ENCODE measurements at regions not wholly inside any gene's neighbourhood (a gene's known extent, or its start where the extent isn't known, plus 50 kb on each side); places are given as distances from the start of the nearest gene placed in this dataset.

DNA sequence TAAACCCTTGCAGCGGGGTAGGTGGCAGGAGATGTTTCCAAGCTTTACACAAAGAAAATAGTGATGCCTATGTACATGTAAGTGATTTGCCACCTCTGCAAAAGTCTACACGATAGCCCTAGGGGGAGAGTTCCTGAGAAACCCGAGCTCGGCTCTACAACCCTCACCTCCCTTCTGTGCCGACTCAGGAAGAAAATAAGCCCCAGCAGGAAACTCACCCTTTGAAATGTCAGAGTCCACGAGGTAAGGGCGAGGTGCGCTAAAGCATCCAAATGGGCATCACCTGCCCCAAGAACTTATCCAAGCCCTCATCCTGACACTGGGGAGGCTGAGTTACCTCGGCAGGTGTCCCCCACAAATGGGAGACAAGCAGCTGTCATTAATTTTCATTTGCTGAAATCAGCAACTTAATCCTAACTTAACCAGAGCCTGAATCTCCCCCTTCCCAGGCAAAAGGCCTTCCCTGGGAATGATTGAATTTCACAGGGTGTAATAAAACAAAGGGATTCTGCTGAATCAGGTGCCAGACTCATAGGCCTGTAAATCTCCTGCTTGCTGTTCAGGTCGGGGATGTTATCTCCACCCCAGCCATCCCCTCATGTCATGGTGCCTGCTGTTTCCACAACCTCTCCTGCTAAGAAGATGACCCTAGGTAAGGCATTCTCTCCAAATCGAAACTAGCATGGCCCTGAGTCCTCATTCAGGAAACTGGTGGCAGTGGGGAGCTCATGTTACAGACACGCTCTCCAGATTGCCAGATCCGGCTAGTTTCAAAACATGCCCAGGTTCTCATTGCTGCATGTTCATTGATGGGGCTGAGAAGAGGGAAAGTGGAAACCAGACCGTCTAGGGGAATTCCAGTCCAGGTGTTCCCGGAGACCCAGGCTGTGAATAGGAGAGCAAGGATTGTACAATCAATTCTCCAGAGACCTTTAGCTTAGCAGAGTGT lies 105.3 kb upstream of the KIRREL3 start:
- DNase-seq = peak; percentile 70 to 96 (median 90)

DNA sequence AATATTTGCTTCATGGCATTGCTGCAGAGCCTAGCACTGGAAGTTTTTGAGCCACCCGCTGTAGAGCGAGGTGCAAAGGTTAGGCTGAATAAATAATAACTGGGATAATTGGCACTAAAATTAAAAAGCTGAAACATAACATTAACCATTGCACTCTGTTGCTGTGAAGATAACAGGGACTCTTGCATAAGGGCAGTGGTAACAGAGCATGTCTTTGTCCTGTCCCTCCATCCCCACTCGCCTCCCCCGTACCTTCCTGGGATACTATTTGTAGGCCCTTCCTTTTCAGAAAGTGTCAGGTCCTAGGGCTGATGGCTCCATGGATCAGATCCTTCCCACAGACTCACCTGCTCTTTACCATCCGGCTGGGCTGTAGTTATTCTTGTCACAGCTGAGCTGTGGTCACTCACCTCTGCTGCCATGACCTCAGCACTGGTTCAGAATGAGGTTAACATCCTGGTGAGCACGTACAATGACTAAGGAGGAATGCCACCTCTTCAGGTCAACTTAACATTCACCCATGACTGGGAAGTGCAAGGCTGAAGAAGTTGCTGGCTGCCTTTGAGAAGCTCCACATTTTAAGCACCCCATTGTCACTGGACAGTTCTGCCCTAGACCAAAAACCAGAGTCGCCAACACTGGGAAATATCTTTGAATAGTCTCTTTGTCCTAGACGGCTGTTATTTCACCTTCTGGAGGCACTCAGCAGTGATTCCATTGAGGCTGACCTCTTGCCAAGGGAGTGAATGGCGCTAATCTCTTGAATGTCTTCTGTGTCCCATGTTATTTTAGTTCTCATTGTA lies 103.2 kb upstream of the KIRREL3 start:
- no peak for DNase-seq

DNA sequence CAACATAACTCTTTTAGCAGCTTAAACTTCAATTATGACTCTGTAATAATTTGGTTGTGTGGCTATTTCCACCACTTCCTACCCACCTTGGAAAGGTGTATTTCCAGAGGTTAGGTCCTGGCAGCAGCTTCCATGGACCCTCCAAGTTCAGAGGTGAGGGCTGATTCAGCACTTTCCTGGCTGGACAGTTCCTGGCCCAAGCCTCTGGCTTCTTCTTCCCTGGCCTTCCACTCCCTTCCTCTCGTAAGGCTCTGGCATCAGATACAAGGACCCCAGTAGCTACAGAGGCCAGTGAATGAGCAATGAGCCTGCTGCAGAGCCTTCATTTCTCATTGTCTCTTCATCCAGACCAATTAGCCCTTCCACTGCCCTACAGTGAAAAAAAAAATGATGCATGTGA lies 98.1 kb upstream of the KIRREL3 start:
- no peak for DNase-seq

DNA sequence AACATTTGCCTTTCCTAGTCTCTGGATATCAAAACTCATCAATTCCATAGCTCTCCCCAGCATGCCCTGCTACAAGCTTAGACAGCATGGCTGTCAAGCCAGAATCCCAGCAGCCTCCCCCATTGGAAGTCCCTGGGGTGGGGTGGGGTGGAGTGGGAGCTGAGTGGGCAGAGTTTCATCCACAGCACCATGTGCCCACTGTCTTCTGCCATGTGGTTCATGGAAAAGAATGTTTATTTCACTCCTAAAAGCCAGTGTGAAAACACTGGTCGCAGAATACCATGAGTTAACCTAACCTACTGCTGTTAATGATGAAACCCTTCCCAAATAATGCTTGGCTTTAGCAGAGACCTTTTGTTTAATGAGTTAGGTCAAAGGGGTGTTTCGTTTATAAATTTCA lies 80.2 kb upstream of the KIRREL3 start:
- no peak for DNase-seq

DNA sequence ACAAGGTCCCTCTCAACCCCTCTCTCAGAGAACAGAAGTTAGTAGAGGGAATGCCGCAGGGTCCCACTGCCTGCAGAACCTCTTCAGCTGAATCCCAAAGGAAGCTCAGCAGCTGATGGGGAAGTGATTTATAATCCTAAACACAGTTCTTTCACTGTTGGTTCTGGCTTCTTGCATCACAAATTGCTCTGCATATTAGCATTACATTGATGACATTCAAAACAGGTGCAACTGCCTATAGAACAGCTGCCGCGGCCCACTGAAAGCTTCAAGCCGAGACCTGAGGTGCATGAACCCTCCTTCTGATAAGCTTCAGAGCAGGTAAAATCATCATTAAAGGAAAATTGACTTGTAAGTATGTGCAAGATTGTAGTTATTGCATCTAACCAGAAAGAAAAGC lies 75.2 kb upstream of the KIRREL3 start:
- peak in 1 of 3 experiments; percentile 24 for DNase-seq

DNA sequence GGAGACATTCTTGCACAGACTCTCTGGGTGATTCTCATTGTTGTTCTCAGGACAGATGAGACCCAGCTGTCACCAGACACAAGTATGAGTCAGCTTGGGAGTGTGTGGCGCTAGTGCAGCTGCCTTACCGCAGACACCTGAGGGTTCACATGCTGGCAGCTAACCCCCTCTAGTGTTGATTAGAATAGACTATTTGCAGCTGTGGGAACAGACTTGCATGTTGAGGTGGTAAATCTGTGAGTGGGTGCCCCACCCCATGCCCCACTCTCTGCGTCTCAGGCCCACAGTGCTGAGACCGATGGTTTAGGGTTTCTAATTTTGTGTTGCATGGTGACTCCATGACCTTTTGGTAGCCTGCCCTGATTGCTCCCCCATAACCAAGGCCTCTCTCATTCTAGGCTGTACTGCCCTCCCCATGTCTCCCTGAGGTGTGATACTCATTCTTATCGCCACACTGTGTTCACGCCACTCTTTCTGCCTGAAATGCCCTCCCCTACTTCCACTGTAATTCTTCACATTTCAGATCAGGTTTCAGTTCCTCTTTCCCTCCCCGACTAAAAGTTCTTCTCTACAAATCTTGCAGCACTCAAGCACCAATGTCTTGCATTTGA lies 73.7 kb upstream of the KIRREL3 start:
- peak; percentile 26 to 76 (median 63) for DNase-seq

DNA sequence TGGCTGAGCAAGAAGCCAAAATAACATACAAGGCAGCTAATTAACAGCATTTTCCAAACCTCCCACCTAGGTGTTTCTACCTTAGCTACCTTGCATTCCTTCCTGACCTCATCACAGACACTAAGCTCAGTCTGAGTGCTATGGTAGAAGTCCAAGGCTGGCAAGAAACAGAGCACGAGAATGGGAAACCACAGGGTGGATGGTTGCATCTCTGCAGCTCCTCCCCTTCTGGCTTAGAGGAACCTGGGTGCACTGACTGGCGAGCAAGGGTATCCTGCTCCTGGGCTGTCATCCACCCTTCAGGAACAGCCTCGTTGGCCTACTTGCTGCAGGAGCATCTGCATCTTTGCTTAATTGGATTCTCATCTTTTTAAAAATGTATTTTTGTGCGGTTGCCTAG lies 73.1 kb upstream of the KIRREL3 start:
- no peak for DNase-seq

DNA sequence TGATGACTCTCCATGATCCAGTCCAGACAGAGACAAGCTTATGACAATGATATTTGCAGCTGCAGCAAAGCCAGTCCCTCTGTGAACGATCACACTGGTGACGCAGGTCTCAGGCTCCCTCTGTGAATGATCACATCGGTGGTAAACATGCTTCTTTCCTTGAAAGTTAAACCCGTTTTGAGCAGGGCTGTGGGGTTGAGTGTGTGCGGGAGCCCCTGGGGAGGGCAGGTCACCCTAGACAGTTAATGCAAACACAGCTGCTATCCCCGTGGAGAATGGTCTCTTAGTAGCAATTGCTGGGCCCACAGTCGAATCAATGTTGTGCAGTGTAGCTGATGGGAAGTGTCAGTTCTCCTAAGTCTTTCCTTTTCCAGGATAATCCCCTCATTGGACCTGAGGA lies 71.0 kb upstream of the KIRREL3 start:
- DNase-seq = peak; percentile 6 to 96 (median 85)

DNA sequence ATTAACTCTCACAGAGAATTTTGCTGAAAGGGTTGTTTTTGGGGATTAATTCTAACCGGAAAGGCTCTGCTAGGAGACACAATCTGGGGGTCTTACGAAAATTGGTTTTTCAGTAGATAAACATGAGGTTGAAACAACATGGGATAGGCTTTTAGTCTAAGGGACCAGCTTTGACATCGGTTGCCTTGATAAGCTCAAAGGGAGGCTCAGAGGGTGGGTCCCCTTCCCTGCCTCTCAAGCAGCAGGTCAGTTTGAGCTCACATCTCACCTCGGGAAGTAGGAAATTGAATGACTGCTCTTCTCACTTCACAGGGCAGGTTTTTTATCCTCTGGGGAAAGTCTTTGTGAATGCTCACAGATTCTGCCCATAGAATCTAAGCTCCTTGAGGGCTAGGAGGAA lies 70.2 kb upstream of the KIRREL3 start:
- DNase-seq = no peak

DNA sequence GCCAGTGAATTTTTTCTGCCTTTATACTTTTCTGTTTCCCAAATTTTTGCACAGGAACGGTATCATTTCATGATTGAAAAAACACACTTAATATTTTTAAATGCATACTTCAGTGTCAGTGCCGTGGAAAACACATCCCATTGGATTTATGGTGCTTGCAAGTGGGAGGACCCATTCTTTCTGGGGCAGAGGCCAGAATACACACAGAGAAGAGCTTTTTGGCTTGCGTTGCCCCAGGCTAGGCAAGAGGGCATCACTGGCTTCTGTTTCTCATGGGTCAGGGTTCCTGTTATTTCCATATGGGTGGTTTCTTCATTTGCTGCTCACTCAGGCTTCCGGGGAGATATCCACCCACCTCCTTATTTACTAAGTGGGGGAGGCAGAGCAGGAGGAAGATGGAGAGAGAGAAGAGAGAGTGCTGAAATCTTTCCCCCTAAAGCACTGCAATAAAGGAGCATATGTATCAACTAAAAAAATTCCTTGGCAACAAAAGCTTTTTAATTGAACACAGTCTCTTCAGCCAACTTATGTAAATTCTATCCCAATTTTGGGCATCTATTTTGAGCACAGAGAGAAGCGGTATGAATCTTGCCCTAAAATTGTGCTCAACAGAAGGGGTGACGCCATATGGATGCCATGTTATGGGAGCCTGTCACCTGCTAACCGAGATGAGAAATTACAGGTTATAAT lies 66.0 kb upstream of the KIRREL3 start:
- DNase-seq = no peak

DNA sequence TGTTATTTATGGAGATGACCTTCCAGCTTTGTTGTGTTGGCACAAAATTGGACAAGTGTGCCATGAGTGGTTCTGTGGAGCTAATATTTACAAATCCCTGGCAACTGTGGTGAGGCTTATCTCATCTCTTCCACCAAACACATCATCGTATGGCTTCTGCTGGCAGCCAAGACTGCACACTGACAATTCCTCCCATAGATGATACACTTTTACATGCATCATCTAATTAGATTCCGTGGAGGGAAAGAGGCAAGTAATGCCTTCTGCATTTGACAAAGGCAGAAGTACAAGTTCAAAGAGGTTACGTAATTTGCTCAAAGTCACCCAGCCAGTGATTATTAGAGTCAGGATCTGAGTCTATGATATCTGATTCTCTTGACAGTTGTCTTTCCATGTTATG lies 62.7 kb upstream of the KIRREL3 start:
- DNase-seq = no peak

DNA sequence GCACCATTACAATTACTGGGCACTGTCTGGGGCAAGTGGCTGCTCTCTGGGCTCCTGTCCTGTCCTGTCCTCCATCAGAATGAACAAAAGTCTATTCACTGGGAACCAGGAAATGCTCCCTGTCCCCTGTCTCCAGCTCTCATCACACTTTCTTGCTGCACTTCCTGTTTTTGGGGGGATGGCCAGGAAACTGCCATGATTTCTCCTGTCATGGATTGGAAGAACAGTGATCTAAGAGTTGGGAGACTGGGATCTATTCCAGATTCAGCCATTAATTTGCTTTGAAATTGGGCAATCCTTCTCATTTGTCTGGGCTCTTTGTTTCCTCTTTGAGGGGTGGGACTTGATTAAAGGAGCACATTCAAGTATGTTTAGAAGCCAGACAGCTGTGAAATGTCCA lies 61.4 kb upstream of the KIRREL3 start:
- DNase-seq = peak in 1 of 3 experiments; percentile 20

DNA sequence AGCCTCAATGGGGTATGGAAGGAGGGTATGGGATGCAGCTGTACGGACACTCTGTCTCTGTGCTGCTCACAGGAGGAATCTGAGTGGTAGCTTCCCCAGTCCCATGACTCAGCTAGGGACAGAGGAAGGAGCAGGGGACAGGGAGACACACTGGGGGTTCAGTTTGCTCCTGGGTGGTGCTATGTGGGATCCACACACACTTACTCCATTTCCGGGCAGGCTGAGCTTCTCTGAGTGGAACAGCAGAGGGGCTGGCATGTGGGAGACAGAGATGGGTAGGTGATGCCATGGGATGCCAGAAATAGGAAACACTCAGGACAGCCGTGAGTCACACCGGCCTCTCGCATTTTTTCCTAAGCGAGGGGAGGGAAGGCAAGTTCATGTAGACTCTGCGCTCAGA lies 59.2 kb upstream of the KIRREL3 start:
- no peak for DNase-seq

DNA sequence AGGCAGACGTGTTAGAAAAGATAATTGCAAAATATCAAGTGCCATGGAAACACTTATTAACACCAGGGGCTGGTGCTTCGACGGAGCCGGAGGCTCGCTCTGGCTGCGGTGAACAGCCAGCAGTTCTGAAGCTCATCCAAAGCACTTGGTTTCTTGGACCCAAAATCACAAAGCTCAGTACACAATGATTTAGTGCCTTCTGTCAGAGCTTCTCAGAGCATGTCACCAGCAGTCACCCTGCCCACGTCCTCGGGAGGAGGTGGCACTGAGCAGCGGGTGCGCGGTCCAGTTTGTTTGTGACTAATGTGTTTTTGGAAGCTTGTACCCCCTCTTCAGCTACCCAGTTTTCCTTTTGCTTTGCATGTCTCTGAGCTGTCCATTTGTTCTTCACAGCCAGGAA lies 58.7 kb upstream of the KIRREL3 start:
- DNase-seq = no peak

DNA sequence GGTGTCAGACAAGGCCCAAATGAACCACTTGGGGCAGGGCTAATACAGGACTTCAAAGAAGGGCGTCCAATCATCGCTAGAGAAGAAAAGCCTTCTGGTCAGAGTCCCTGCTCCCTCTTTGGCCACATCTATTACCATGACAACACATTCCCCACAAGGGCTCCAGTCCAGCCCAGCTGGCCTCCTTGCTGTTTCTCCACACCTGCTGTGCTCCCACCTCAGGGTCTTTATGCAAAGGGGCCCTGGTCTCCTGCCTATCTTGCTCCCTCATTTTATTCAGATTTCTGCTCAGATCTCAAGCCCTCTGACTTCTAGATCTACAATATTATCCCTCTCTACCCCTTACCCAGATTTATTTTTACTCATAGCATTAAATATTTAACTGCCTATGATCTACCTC lies 58.0 kb upstream of the KIRREL3 start:
- peak in 1 of 3 experiments; percentile 32 for DNase-seq

DNA sequence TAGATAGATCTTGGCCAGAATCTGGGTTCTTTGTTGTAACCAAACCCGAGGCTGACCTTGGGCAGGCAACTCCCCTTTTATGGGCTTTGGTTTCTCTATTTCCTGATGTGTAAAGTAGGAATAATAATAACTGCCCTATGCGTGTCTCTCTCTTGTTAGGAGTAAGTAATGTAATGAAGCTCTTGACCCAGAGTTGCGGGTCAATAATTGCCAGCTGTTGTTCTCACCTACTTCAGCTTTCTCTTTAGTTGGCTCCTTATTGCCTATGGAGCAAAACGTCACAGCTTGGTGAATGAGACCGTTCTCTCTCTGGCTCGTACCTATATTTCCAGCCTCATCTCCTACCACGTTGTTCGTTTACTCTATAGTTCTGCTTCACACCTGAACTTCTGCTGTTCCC lies 56.6 kb upstream of the KIRREL3 start:
- DNase-seq = peak in 2 of 3 experiments; percentile 27 to 32

DNA sequence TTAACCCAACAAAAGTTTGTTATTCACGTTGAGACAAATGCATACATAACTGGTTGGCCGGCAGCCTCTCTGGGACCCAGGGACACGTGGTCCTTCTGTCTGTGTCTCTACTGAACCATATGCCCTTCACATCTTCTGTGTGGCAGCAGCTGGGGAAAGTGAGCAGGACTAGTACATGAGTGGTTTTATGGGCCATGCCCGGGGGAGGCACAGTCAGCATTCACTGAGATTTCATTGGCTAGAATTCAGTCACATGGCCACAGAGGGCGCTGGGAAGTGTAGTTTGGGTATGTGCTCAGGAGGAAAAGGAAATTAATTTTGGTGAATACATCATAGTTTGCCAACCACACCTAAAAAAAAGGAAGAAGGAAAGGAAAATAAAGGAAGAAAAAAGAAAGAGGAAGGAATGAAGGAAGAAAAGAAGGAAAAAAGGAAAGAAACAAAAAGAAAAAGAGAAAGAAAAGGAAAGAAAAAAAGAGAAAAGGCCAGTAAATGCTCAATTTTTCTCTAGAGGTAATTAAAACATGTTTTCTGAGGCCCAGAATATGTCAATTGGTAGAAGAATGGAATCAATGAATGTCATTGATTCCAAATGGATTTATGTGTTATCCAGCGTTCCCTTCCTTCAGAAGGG lies 55.9 kb upstream of the KIRREL3 start:
- peak in 1 of 3 experiments; percentile 30 for DNase-seq

DNA sequence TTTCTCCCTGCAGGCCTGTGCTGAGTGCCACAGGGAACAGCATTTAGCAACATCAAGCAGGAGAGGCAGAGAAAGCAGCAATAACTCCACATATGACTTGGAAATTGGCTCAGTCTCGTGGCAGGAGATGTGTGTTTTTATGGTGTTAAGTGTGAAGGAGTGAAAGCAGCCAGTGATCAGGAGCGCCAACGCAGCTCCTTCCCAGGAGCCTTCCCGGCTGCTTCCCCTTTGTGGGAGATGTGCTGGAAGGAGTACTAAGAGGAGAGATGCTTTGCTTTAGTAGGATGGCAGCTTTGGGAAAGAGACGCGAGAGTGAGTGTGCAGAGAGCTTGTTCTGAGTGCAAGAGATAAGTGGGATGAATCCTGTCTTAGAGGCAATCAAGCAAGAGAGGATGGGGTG lies 54.7 kb upstream of the KIRREL3 start:
- DNase-seq = peak in 1 of 3 experiments; percentile 18

DNA sequence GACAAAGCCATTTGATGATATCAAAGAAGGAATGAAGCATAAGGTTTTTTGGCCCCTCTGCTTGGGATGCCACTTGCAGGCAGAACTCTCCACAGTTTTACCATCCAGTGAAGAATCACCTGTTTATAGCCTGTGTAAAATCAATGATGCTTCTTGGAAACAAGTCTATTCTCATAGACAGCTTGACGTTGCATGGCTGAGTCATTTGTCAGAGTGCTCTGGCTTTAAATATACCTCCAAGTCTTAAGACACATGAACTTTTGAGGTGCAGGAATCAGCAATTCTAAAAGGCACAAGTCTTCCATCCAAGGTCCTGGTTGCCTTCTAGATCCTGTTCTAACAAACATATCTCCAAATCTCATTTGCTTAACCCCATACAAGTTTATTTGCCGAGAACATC lies 53.6 kb upstream of the KIRREL3 start:
- DNase-seq = no peak

DNA sequence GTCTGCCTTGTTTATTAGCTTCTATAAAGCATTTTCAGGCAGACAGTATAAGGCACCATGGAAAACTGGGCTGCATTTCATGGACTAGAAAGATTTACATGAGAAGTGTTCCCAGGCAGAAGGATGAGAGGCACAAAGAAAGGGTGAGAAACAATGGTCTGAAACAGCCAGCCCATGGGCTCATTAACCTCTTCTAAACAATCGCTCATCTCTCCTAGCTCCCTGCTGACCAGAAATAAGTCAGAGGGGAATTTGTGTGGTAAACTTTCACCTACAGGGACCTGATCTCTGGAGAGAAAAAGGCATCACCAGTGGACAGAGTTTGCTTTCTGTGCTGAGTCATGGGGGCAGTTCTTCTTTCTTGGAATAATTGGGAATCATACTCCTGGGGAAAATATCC lies 51.8 kb upstream of the KIRREL3 start:
- DNase-seq = peak in 1 of 3 experiments; percentile 18
